Iris pigment epithelial cell (primary cell): ENCODE measurements at regions not wholly inside any gene's neighbourhood (a gene's known extent, or its start where the extent isn't known, plus 50 kb on each side); places are given as distances from the start of the nearest gene placed in this dataset.
"Not testable (repeated sequence)": the region's sequence is repeated elsewhere in the genome, so short reads cannot be mapped to it uniquely, and the experiment has no call there.

Source experiments
- DNase-seq: peaks from one replicate; pipeline ENCODE4 v3.0.0-alpha.2; 2011; ENCODE audit warnings: low read depth

- DNase-seq, result no peak
Measured at GRCh38 chrX:53883196-53883595, 161.1 kb downstream of the PHF8 start.

GRCh38 chrX:53882331-53882730 is 161.9 kb downstream of the PHF8 start:
- DNase-seq, result peak; percentile 16

- not testable (repeated sequence) for DNase-seq
Measured at GRCh38 chrX:53880786-53881185, 163.5 kb downstream of the PHF8 start.

- no peak for DNase-seq
Measured at GRCh38 chrX:53859890-53860289, 173.4 kb upstream of the HUWE1 start.

GRCh38 chrX:53831662-53832635 is 145.4 kb upstream of the HUWE1 start:
- DNase-seq, result peak; percentile 20

- DNase-seq, result no peak
Measured at GRCh38 chrX:53824686-53825085, 138.2 kb upstream of the HUWE1 start.

- not testable (repeated sequence) for DNase-seq
Measured at GRCh38 chrX:53818115-53818514, 131.6 kb upstream of the HUWE1 start.

- DNase-seq, result no peak
Measured at GRCh38 chrX:53817548-53817947, 131.0 kb upstream of the HUWE1 start.

- DNase-seq, result no peak
Measured at GRCh38 chrX:53813670-53814440, 127.3 kb upstream of the HUWE1 start.

- DNase-seq, result no peak
Measured at GRCh38 chrX:53798281-53798680, 111.8 kb upstream of the HUWE1 start.

- DNase-seq, result peak; percentile 16
Measured at GRCh38 chrX:53795576-53795975, 109.1 kb upstream of the HUWE1 start.

- no peak for DNase-seq
Measured at GRCh38 chrX:53794181-53794580, 107.7 kb upstream of the HUWE1 start.

- DNase-seq, result no peak
Measured at GRCh38 chrX:53768865-53769264, 82.3 kb upstream of the HUWE1 start.

GRCh38 chrX:53768451-53768850 is 81.9 kb upstream of the HUWE1 start:
- no peak for DNase-seq

GRCh38 chrX:53767544-53767943 is 81.0 kb upstream of the HUWE1 start:
- no peak for DNase-seq

- DNase-seq, result not testable (repeated sequence)
Measured at GRCh38 chrX:53757181-53757580, 70.7 kb upstream of the HUWE1 start.

GRCh38 chrX:53746718-53747117 is 60.2 kb upstream of the HUWE1 start:
- DNase-seq, result no peak

- no peak for DNase-seq
Measured at GRCh38 chrX:53743244-53743643, 56.7 kb upstream of the HUWE1 start.

- DNase-seq, result no peak
Measured at GRCh38 chrX:53738370-53738906, 51.9 kb upstream of the HUWE1 start.
